HG03354 (cell line): ENCODE measurements at regions not wholly inside any gene's neighbourhood (a gene's known extent, or its start where the extent isn't known, plus 50 kb on each side); places are given as distances from the start of the nearest gene placed in this dataset.
A peak's percentile ranks its signal among the peaks of the same experiment; 100 is the strongest.

Experiments
- ATAC-seq: cut with Tn5 transposase; IDR thresholded peaks from one replicate; pipeline ENCODE4 v1.9.1; 2021; ENCODE audit warnings: mild to moderate bottlenecking; ENCODE audit not compliant: unreplicated experiment, poor library complexity, severe bottlenecking

- ATAC-seq: no peak
Observed at GRCh38 chr5:89028595-89029285, 145.8 kb upstream of the MEF2C start.

- no peak for ATAC-seq
Observed at GRCh38 chr5:89024045-89024444, 141.1 kb upstream of the MEF2C start.

GRCh38 chr5:89020926-89021610, 138.1 kb upstream of the MEF2C start:
- ATAC-seq: no peak

GRCh38 chr5:89016741-89017303, 133.8 kb upstream of the MEF2C start:
- no peak for ATAC-seq

GRCh38 chr5:89015409-89015808, 132.4 kb upstream of the MEF2C start:
- ATAC-seq: no peak

- no peak for ATAC-seq
Observed at GRCh38 chr5:89011778-89012711, 129.1 kb upstream of the MEF2C start.

- ATAC-seq: no peak
Observed at GRCh38 chr5:89010512-89010911, 127.5 kb upstream of the MEF2C start.

- ATAC-seq: no peak
Observed at GRCh38 chr5:89008291-89008690, 125.3 kb upstream of the MEF2C start.

GRCh38 chr5:89005990-89006389, 123.0 kb upstream of the MEF2C start:
- ATAC-seq: no peak

- no peak for ATAC-seq
Observed at GRCh38 chr5:89004379-89004778, 121.4 kb upstream of the MEF2C start.

GRCh38 chr5:89003563-89004036, 120.6 kb upstream of the MEF2C start:
- ATAC-seq: no peak

GRCh38 chr5:88999853-89000252, 116.9 kb upstream of the MEF2C start:
- ATAC-seq: no peak

GRCh38 chr5:88997937-88998336, 115.0 kb upstream of the MEF2C start:
- no peak for ATAC-seq

GRCh38 chr5:88984040-88984439, 101.1 kb upstream of the MEF2C start:
- no peak for ATAC-seq

GRCh38 chr5:88979726-88980125, 96.7 kb upstream of the MEF2C start:
- ATAC-seq: peak; percentile 10

GRCh38 chr5:88979244-88979643, 96.3 kb upstream of the MEF2C start:
- ATAC-seq: peak; percentile 73

GRCh38 chr5:88976914-88977313, 93.9 kb upstream of the MEF2C start:
- no peak for ATAC-seq

GRCh38 chr5:88967633-88968585, 84.9 kb upstream of the MEF2C start:
- peak; percentile 55 for ATAC-seq

GRCh38 chr5:88964831-88965230, 81.8 kb upstream of the MEF2C start:
- no peak for ATAC-seq
